ENCODE measurements at regions not wholly inside any gene's neighbourhood (a gene's known extent, or its start where the extent isn't known, plus 50 kb on each side); places are given as distances from the start of the nearest gene placed in this dataset.
"Not testable (repeated sequence)": the region's sequence is repeated elsewhere in the genome, so short reads cannot be mapped to it uniquely, and the experiment has no call there.

DNA sequence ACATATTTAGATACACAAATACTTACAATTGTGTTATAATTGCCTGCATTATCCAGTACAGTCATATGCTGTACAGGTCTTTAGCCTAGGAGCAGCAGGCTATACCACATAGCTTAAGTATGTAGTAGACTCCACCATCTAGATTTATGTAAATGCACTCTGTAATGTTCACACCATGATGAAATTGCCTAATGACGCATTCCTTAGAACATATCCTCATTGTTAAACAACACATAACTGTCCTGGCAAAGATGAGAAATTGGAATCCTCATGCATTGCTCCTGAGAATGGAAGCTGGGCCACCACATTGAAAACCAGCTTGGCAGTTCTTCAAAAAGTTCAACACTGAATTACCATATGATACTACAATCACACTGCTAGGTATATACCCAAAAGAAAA lies 1002.8 kb upstream of the CELF2 start:
- no peak for DNase-seq
- intact Hi-C loops (cut with DNase I): no loop called here
- ATAC-seq: no peak

DNA sequence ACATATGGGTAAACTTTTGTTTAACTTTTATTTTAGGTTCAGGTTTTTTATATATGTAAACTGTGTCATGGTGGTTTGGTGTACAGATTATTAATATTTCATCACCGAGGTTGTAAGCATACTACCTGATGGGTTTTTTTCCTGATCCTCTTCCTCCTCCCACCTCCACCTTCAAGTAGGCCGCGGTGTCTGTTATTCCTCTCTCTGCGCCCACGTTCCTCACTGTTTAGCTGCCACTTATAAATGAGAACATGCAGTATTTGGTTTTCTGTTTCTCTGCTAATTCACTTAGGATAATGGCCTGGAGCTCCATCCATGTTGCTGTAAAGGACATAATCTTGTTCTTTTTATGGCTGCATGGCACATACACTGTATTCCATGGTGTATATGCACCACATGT lies 1000.0 kb upstream of the CELF2 start:
- intact Hi-C loops (cut with DNase I): no loop called here
- no peak for ATAC-seq
- no peak for DNase-seq

DNA sequence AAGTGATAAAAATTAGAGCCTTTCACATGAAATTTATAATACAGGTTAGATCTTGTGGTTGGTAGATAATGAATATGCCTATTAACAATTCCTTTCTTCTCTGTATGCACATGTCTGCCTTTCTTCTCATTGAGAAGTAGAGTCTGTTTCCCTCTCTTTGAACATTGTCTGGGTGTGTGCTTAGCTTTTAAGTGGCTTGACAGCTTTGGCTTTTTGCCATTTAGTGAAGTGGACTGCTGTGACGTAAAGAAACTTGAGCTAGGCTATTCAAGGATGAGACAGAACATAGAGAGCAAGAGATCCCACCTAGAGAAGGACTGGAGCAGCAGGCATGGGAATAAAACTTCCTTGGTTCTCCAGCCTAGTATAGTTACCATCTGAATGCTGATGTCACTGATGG lies 996.7 kb upstream of the CELF2 start:
- DNase-seq (no peak), ATAC-seq (no peak)
- intact Hi-C loops (cut with DNase I): no loop called here

DNA sequence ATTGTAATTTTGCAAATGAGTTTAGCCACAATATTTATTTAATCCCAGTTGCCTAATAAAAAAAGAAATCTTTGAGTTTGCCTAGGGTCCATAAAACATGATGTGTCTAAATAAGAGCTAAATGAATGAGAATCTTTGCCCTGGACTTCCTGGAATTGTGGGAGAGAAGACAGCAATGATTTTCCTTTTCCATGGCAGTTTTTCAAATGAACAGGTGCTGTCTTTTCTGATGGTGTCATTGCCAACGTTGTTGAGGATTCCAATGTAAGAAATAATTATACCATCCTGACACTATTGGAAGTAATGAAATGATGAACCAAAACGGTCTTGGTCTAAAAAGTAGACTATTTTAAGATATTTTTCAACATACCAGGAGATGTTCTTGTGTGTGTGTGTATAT lies 984.7 kb upstream of the CELF2 start:
- ATAC-seq (no peak), DNase-seq (no peak)
- intact Hi-C loops (cut with DNase I): no loop called here

DNA sequence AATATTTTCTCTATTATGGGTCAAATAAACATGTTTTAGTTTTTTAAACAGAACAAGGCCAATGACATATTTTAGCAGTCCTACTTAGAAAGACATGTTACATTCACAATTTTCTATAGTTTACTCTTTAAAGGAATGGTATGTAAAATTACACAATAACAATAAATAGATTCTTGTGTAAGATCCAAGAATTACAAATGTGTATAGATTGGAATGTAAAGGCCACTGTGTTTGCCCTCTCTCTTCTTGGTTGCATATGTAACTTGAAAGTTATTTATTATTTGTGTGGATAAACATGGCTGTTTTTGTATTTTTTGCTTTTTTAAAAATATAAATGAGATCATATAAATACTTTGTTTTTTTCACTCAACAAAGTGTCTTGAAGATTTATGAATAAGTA lies 979.3 kb upstream of the CELF2 start:
- ATAC-seq (no peak), DNase-seq (no peak)
- intact Hi-C loops (cut with DNase I): no loop called here

DNA sequence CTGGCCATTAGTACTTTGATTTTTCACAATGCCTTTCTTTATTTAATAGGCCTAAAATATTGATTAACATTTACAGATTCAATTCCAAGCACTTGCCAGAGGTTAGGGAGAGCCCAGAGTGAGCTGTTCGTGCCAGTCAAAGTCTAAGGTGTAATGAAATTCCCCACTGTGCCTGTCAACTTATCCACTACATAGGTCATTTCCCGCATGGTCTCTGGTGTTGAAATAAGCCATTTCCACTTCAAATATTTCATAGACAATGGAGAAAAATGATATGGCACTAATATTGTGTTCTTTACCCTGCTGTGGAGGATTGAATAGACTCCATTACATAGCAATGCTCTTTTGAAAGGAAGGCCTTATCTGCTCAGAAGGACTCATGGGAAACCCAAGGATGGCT lies 978.1 kb upstream of the CELF2 start:
- DNase-seq (no peak), ATAC-seq (no peak)
- intact Hi-C loops (cut with DNase I): no loop called here

DNA sequence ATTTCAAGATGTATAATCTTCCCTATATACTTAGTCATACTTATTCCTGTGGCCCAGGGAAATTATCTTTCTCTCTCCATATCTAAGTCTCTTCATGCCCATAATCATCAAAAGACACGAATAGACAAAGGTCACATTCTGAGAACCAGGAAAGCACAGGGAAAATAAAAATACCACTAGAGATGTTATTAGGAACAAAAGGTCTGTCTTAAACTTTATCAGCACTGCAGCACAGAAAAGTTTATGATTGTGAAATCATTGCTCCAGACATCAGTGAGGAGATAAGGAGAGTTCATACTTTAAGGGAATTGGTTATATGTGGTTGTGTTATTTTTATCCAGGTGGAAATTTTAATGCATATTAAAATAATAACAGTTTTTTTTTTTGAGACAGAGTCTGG lies 974.6 kb upstream of the CELF2 start:
- DNase-seq: no peak
- ATAC-seq: no peak
- intact Hi-C loops (cut with DNase I): no loop called here

DNA sequence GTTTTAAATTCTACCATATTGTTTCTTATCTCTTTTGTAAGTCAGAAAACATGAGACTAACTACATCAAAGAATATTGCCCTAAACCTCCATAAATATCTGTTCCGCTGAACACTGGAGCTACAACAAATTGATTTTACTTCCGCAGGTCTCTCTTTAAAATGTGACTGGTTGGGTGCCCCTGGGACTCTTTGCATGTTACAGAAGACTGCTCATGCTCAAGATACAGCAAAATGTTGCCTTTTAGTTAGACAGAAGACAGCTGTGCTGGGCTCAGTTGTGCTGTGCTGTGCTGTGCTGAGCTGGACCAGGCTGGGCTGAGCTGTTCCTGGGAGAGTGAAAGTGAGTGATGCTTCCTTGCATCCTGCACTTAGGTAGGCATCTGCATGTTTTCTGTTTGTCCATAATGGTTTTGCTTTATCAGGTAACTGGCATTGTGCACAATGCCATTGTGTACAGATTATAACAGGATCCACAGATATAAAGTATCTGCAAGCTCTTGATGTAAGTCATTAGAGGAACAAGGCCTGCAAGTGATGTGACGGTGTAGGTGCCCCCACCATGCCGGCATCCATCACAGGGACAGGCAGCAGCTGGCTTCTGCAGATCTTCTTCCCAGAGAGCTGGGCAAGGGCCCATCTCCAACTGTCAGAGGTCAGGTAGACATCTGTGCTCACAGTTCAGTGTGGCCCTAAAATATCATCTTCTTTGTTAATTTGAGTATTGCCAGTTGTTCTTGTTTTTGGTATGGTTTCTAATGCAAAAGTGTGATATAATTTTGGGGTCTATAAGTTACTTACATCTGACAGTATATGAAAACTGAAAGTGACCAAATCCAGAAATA lies 972.5 kb upstream of the CELF2 start:
- intact Hi-C loops (cut with DNase I): no loop called here

DNA sequence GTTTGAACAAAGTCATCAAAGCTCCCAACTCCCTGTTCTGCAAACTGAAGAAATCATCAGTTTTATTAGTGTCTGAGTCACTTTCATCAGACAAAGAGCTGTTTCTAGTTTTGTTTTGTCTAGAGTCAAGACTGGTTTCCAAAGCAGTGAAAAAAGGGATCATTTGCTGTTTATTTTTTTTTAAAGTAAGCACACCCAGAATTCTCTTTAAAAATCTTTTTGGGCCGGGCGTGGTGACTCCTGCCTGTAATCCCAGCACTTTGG lies 972.0 kb upstream of the CELF2 start:
- intact Hi-C loops (cut with DNase I): no loop called here
- ATAC-seq (peak in 1 of 2 donors; percentile 53), DNase-seq (no peak)

More for the DNA sequence above, 972.5 kb upstream of the CELF2 start:
- ATAC-seq: peak in 1 of 2 donors; percentile 64
- no peak for DNase-seq

DNA sequence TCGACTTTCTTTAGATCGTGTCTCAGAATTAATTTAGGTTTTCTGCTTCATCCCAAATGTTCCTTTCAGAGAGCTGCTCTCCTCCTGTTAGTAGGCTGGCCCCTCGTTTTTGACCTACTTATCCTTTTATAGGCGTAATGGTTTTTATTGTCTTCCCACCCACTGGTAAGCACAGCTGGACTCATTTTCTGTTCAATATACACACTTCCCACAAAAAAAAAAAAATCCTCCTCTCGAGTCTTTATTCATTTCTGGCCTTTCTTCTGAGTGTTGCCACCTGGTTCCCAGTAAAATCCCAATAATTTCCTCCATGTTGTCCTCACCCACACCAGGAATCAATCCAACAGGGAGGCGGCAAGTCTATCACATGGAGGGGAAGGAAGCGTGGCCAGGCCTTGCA lies 970.2 kb upstream of the CELF2 start:
- intact Hi-C loops (cut with DNase I): no loop called here
- ATAC-seq (no peak), DNase-seq (no peak)

DNA sequence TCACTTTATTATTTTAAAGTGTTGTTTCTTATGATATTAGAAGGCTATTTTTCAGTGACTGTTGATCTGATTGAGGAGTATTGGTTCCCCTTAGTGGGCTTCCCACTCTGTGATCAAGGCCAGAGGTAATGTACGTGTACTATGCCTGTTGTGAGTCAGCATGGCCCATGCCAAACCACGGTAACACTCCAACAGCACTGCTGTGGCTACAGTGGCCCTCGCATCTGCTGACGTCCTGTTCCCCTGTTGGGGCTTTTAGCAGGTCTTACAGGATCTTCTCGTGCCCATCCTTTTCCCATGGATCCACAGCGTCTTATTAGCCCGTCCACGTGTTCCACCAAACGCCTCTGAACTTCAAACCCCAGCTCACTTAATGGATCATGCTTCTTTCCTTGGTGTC lies 964.6 kb upstream of the CELF2 start:
- intact Hi-C loops (cut with DNase I): no loop called here
- DNase-seq: no peak

DNA sequence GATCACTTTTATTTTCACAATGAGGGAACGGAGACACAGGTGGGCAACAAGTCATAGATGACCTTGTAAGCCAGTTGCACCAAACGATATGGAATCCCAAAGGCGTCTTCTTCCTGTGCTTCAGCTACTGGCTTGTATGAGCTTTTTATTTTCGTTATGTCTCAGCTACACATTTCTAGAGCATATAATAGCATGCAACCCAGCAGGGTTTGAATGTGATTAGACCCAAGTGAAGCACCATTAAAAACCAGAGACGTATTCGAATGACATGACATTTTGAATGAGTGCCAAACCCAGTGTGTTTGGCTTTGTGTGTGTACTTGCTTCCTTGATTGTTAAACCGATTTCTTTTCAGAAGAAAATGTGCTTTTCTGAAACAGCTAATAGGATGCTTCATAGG lies 963.2 kb upstream of the CELF2 start:
- no peak for DNase-seq
- intact Hi-C loops (cut with DNase I): no loop called here
- ATAC-seq: no peak

More for the DNA sequence above, 964.6 kb upstream of the CELF2 start:
- ATAC-seq: no peak

DNA sequence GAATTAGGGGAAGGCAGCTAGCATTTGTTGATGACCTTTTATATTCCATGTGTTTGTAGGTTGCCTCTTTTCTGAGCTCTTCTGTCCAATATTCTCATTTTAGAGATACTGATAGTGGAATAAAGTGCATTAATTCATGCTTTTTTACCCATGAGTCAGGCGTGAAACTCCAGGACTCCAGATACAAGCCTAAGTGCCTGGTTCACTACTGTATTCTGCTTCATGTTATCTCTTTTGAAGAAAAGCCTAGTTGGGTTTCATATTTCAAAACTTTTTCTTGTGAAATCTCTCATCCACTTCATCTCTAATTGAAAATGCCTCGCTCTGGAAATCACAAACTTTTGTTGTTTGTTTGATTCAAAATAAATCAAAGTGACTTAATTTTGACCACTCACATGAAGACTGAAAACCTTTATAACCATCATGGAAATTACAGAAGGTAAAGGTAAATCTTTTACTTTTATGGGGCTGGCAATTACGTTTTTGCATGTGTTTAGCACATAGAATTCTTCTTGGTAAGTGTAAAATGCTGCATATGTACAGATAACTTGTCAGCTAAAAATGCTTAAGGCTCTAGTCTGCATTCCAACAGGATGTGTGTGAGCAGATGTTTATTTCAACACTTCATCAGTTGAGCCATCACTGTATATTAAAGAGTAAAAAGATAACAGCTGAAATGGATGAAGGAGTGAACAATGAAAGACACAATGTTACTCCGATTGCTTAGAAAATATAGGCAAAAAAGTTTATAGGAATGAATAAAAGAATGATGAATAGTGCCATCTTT lies 961.8 kb upstream of the CELF2 start:
- ATAC-seq (peak in 1 of 2 donors; percentile 85), DNase-seq (no peak)
- intact Hi-C loops (cut with DNase I): no loop called here

DNA sequence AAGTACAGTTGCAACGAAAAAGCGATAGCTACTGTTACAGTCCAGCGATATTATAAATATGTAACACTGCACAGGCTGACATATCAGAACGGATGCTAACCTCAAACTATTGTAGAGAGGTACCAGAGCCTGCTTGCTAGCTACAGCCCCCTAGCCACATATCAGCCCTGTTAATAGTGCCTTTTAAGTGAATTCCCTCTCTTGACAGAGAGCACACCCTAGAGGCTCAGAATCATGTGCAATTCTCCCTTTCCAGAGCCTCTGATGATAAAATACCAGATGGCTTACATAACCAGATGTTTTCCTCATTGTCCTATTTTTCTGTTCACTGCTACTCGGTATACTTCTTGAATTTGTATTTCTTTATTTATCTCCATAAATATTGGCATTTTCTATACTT lies 960.7 kb upstream of the CELF2 start:
- ATAC-seq (peak; percentile 71 to 76), DNase-seq (no peak)
- intact Hi-C loops (cut with DNase I): no loop called here

DNA sequence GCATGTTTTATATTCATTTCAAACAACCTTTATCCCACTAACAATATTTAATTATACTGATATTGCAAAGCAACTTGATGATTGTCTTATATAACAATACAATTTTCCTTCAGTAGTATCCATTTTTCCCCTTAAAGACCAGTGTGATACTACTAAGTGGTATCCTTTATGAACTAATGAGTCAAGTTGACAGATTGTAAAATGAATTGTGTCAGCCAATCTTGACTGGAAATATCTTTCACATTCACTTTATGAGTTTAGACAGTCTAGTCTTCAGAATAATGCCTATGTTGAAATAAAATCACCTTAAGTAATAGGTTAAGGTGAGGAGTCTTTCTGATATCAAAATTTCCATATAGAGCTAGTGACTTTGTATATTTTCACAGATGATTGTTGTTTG lies 950.0 kb upstream of the CELF2 start:
- ATAC-seq (no peak), DNase-seq (no peak)
- intact Hi-C loops (cut with DNase I): no loop called here

DNA sequence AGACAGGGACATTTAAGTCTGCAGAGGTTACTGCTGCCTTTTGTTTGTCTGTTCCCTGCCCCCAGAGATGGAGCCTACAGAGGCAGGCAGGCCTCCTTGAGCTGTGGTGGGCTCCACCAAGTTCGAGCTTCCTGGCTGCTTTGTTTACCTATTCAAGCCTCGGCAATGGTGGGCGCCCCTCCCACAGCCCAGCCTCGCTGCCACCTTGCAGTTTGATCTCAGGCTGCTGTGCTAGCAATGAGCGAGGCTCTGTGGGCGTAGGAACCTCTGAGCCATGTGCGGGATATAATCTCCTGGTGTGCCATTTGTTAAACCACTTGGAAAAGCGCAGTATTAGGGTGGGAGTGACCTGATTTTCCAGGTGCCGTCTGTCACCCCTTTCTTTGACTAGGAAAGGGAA lies 942.8 kb upstream of the CELF2 start:
- intact Hi-C loops (cut with DNase I); ATAC-seq: not testable (repeated sequence)

DNA sequence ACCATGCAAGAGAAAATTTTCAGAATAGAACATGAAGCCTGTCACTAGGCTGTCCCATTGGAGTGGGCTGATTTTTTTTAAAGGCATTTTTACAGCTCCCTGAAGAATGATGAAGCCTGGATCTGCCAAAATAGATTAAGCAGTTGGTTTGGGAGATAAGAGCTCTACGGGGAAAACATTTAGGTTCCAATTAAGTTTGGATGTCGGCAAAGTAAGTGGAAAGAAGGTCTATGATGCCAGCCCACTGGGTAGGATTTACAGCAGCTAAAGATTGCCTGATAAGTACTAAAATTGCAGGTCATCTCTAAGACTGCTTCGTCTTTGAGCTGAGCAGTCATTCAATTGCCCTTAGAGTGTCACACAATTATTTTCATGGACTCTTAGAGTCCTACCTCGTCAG lies 939.2 kb upstream of the CELF2 start:
- intact Hi-C loops (cut with DNase I): no loop called here
- ATAC-seq (no peak), DNase-seq (no peak)

More for the DNA sequence above, 942.8 kb upstream of the CELF2 start:
- not testable (repeated sequence) for DNase-seq

DNA sequence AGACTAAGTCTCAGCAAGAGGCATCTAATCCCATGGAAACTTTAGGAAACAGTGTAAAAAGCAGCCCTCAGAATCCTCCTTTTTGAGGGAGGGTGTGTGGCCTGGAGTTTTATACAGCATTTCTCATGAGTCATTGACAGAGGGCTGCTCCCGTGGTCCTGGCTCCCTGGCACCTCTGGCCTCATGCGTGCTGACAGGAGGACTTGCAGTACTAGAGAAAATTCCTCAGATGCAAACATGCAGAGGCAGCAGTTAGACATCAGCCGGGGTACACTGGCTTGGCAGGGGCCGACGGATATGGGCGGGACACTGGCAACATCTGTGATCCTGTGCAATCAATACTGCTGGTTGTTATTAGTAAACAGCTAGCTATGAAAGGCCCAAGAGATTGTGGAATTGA lies 925.1 kb upstream of the CELF2 start:
- DNase-seq (peak; percentile 29), ATAC-seq (peak in 1 of 2 donors; percentile 89)
- intact Hi-C loops (cut with DNase I): no loop called here

DNA sequence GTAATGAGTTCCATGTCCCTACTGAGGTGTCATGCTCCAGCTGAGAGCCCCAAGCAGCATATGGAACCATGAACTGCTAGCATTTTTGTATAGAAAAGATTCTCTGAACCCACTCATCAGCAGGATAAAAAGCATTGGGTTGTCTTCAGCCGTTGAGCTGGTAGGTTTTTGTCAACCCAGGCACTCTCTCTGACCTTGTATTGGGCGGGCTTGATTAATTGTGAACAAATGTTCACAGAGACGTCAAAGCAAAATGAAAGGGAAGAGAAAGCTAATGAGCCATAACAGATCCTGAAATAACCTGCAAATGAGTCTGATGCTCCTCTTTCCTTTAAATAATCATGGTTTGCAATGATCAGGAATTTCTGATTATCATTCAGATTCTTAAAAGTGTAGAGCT lies 924.7 kb upstream of the CELF2 start:
- DNase-seq (no peak), ATAC-seq (no peak)
- intact Hi-C loops (cut with DNase I): no loop called here

DNA sequence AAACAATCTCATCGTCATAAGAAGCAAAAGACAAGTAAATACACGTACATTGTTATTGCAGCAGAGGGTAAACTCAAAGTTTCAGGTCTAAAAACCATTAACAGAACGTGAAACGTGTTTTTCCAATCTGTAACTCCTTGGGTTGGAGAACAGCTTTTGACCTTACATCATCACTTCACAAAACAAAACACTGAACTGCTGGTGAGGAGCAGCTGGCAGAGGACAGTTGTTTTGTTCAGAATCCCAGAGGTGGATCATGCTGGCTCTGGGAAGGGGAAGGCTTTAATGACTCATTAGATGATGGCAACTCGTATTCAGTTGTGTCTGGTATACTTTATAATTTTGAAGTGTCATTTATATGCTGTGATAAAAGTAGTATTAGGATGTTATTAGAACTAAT lies 923.0 kb upstream of the CELF2 start:
- ATAC-seq (peak in 1 of 2 donors; percentile 33), DNase-seq (no peak)
- intact Hi-C loops (cut with DNase I): no loop called here

DNA sequence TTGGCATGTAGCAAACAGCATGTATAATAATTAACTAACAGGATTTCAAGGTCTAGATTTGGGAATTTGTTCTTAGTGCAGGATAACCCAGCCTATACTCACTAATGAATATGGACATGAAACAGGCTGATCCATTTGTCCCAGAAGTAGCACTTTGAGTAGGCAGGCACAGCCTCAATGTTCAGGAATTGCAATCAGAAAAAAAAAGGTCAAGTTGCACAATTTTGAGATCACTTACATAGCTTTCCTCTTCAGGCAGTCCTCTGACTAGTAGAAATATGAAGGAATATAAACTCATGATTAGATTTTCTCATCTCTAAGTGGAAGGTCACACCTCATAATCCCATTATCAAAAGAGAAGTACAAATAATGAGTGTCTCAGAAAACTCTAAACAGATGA lies 921.4 kb upstream of the CELF2 start:
- no peak for ATAC-seq
- no peak for DNase-seq
- intact Hi-C loops (cut with DNase I): no loop called here
